CD4-positive, alpha-beta T cell (primary cell): ENCODE measurements at regions not wholly inside any gene's neighbourhood (a gene's known extent, or its start where the extent isn't known, plus 50 kb on each side); places are given as distances from the start of the nearest gene placed in this dataset.
"Not testable (repeated sequence)": the region's sequence is repeated elsewhere in the genome, so short reads cannot be mapped to it uniquely, and the experiment has no call there.

Experiments used
- ATAC-seq: fragments of 200-7000 bp; cut with Tn5 transposase; one replicate; pipeline ENCODE4 v1.10.0; 2022; ENCODE audit warnings: mild to moderate bottlenecking; ENCODE audit not compliant: poor library complexity
- CTCF ChIA-PET: fragments of 350-600 bp; sonication (Branson Sonifier 250); formaldehyde crosslinking; loops from one replicate; lab custom pipeline; 2021; ENCODE audit warnings: antibody characterized with exemption, inconsistent platforms; lab: Charles Lee
- POLR2A ChIA-PET: fragments of 350-600 bp; sonication (Branson Sonifier 250); formaldehyde crosslinking; loops from one replicate; lab custom pipeline; 2021; ENCODE audit warnings: antibody characterized with exemption, inconsistent platforms; lab: Charles Lee
- DNase-seq, 14 experiments: peaks; one replicate each; pipeline ENCODE4 v3.0.0-alpha.2; 2013 to 2020; ENCODE audit warnings: mixed read lengths in 2 of 14
- H3K27ac ChIP-seq, 2 donors: one replicate each; pipeline versions ENCODE4 v1.5.1 to v1.7.0; 2013; ENCODE audit warnings: low read length in 2 of 2, low read depth in 1 of 2, mild to moderate bottlenecking in 1 of 2
- H3K27me3 ChIP-seq, 2 experiments: 1 replicate in 1 of 2; 2 replicates in 1 of 2; pipeline versions ENCODE4 v1.6.1 to v1.7.0; 2013; ENCODE audit warnings: low read length in 2 of 2, control low read depth in 1 of 2, mild to moderate bottlenecking in 1 of 2, moderate library complexity in 1 of 2; ENCODE audit not compliant: insufficient read depth in 2 of 2, control insufficient read depth in 1 of 2
- H3K36me3 ChIP-seq: one replicate; pipeline ENCODE4 v1.6.1; 2013; ENCODE audit warnings: low read length, control low read depth; ENCODE audit not compliant: insufficient read depth
- H3K4me1 ChIP-seq: one replicate; pipeline ENCODE4 v1.6.1; 2013; ENCODE audit warnings: low read length, control low read depth; ENCODE audit not compliant: insufficient read depth
- H3K4me3 ChIP-seq: one replicate; pipeline ENCODE4 v1.5.1; 2013; ENCODE audit warnings: mild to moderate bottlenecking, low read length, moderate library complexity
- H3K9me3 ChIP-seq, 2 experiments: 1 replicate in 1 of 2; 2 replicates in 1 of 2; pipeline versions ENCODE4 v1.6.1 to v1.7.0; 2013; ENCODE audit warnings: low read length in 2 of 2, mild to moderate bottlenecking in 2 of 2, control low read depth in 1 of 2, moderate library complexity in 1 of 2; ENCODE audit not compliant: control insufficient read depth in 1 of 2, insufficient read depth in 1 of 2
- H3K27ac Mint-ChIP-seq: one replicate; pipeline ENCODE4 v1.8.0; 2020; ENCODE audit warnings: mixed read lengths
- H3K27me3 Mint-ChIP-seq: one replicate; pipeline ENCODE4 v1.8.0; 2021; ENCODE audit warnings: mixed read lengths
- H3K36me3 Mint-ChIP-seq: one replicate; pipeline ENCODE4 v1.8.0; 2021; ENCODE audit warnings: low read depth, mixed read lengths
- H3K4me1 Mint-ChIP-seq: one replicate; pipeline ENCODE4 v1.8.0; 2021; ENCODE audit warnings: low read depth, mixed read lengths
- H3K4me3 Mint-ChIP-seq: one replicate; pipeline ENCODE4 v1.8.0; 2020; ENCODE audit warnings: mild to moderate bottlenecking, mixed read lengths
- H3K9me3 Mint-ChIP-seq: one replicate; pipeline ENCODE4 v1.8.0; 2020; ENCODE audit warnings: mixed read lengths
- CTCF ChIP-seq: fragments of 200-600 bp; IDR thresholded peaks from one replicate; pipeline ENCODE4 v1.8.0; 2022; ENCODE audit warnings: antibody characterized with exemption, mild to moderate bottlenecking
- intact Hi-C, 2 experiments: fragments of 100-400 bp; cut with DNase I in 1 of 2; cut with micrococcal nuclease in 1 of 2; formaldehyde crosslinking; loops; one replicate each; pipeline versions ENCODE4 v1.15.1 to v1.9.0; 2023 to 2025; cut with DNase I, micrococcal nuclease

- intact Hi-C loops, DNase-seq, H3K36me3 Mint-ChIP-seq, ATAC-seq, H3K4me3 ChIP-seq, H3K4me3 Mint-ChIP-seq, H3K27ac Mint-ChIP-seq, H3K27ac ChIP-seq, H3K27me3 ChIP-seq, POLR2A ChIA-PET, H3K9me3 Mint-ChIP-seq, H3K27me3 Mint-ChIP-seq, H3K4me1 Mint-ChIP-seq, H3K4me1 ChIP-seq, H3K36me3 ChIP-seq: not testable (repeated sequence)
- CTCF ChIA-PET = interaction anchor here (0.6 to 1.0 kb wide), 2 partner anchors 8 to 224 kb away, joined by 3 to 4 read pairs; no protein-coding TSS in a partner anchor
- peaks cover 0 to 11% of the 10 kb centered on the region in 2 experiments for H3K9me3 ChIP-seq
These were observed 53.5 kb upstream of the JADE2 start for GRCh38 chr5:134471858-134472449.

- no peaks in the 10 kb centered on the region for H3K27me3 Mint-ChIP-seq
- no peak for TF ChIP-seq CTCF
- H3K36me3 ChIP-seq = no peaks in the 10 kb centered on the region
- H3K36me3 Mint-ChIP-seq = no peaks in the 10 kb centered on the region
- no peak overlapping the region for H3K4me3 ChIP-seq
- ATAC-seq (no peak), DNase-seq (peak in 1 of 14 experiments; percentile 21)
- H3K27ac ChIP-seq = no peak overlapping the region
- no peak overlapping the region for H3K27ac Mint-ChIP-seq
- peaks cover 0 to 4% of the 10 kb centered on the region in 2 experiments for H3K9me3 ChIP-seq
- H3K4me3 Mint-ChIP-seq = peak overlapping the region; percentile 9
- H3K4me1 ChIP-seq = peaks cover 23% of the 10 kb centered on the region
- no peaks in the 10 kb centered on the region for H3K27me3 ChIP-seq
- ChIA-PET CTCF (no interaction called here), POLR2A (interaction anchor here (0.5 kb wide), 1 partner anchor 137 kb away, joined by 3 read pairs; no protein-coding TSS in a partner anchor)
- H3K9me3 Mint-ChIP-seq = peaks cover 6% of the 10 kb centered on the region
- H3K4me1 Mint-ChIP-seq = peaks cover 18% of the 10 kb centered on the region
- intact Hi-C loops = no loop called here
These were observed 56.5 kb upstream of the JADE2 start for GRCh38 chr5:134468921-134469400.

GRCh38 chr5:134467231-134467630 is 55.5 kb upstream of the CDKN2AIPNL start:
- Mint-ChIP-seq H3K27me3 (no peaks in the 10 kb centered on the region), H3K36me3 (no peaks in the 10 kb centered on the region), H3K4me3 (no peak overlapping the region), H3K4me1 (peaks cover 18% of the 10 kb centered on the region), H3K9me3 (peaks cover 2% of the 10 kb centered on the region), H3K27ac (peak overlapping the region; percentile 49)
- no peak overlapping the region for H3K27ac ChIP-seq
- no peak for TF ChIP-seq CTCF
- H3K27me3 ChIP-seq = no peaks in the 10 kb centered on the region
- CTCF ChIA-PET = interaction anchor here (0.6 to 1.5 kb wide), 3 partner anchors 19 to 133 kb away, joined by 3 read pairs; partner anchors contain the start of gene CDKN2AIPNL
- no peak overlapping the region for H3K4me3 ChIP-seq
- POLR2A ChIA-PET = interaction anchor here (1.0 to 3.0 kb wide), 2 partner anchors 58 to 319 kb away, joined by 3 to 66 read pairs; partner anchors contain the start of gene JADE2
- DNase-seq (peak in 1 of 14 experiments; percentile 15), ATAC-seq (no peak)
- H3K9me3 ChIP-seq = peaks cover 0 to 3% of the 10 kb centered on the region in 2 experiments
- H3K4me1 ChIP-seq = peaks cover 23% of the 10 kb centered on the region
- intact Hi-C loops = loop anchor here (2.0 kb wide), 2 partner anchors 58 to 60 kb away; partner anchors contain the start of gene JADE2 (in 1 of the 2)
- no peaks in the 10 kb centered on the region for H3K36me3 ChIP-seq
